Ovary (tissue), 3 donors: ENCODE measurements at regions not wholly inside any gene's neighbourhood (a gene's known extent, or its start where the extent isn't known, plus 50 kb on each side); places are given as distances from the start of the nearest gene placed in this dataset.

ENCODE experiments used
- CTCF ChIP-seq, 3 donors: fragments of 450-650 bp in 2 of 3; fragments of 200-600 bp in 1 of 3; IDR thresholded peaks; one replicate each; pipeline versions ENCODE4 v1.5.1 to v1.8.0; 2016 to 2022; ENCODE audit warnings: antibody characterized with exemption in 3 of 3, mild to moderate bottlenecking in 1 of 3
- EP300 ChIP-seq: sonication (generic); formaldehyde crosslinking; IDR thresholded peaks from one replicate; pipeline ENCODE4 v1.6.1; 2017; ENCODE audit warnings: antibody characterized with exemption
- POLR2A ChIP-seq: fragments of 450-650 bp; IDR thresholded peaks from one replicate; pipeline ENCODE4 v1.6.1; 2017; ENCODE audit warnings: antibody characterized with exemption, mild to moderate bottlenecking, moderate library complexity
- donor health status: DM: no; HTN: no; CAD: no.

GRCh38 chr6:19632786-19633185, 204.4 kb upstream of the ID4 start:
- no peak for TF ChIP-seq CTCF (IDR thresholded peaks at IDR 0.05)
- TF ChIP-seq POLR2A, result no peak
- TF ChIP-seq EP300, result no peak
